ENCODE measurements at regions not wholly inside any gene's neighbourhood (a gene's known extent, or its start where the extent isn't known, plus 50 kb on each side); places are given as distances from the start of the nearest gene placed in this dataset.

GRCh38 chr5:72646246-72646866 is 139.1 kb upstream of the ZNF366 start:
- no peak for TF ChIP-seq CTCF (optimal IDR thresholded peaks at IDR 0.05 in 1 of 3, IDR thresholded peaks at IDR 0.05 in 1 of 3, conservative IDR thresholded peaks at IDR 0.05 in 1 of 3; ENCODE audit: extremely low read depth in 1 of 3, insufficient read depth in 2 of 3, low read length in 3 of 3)
- TF ChIP-seq EZH2 (IDR thresholded peaks at IDR 0.05; ENCODE audit: low read length): no peak
